ENCODE measurements at regions not wholly inside any gene's neighbourhood (a gene's known extent, or its start where the extent isn't known, plus 50 kb on each side); places are given as distances from the start of the nearest gene placed in this dataset.

DNA sequence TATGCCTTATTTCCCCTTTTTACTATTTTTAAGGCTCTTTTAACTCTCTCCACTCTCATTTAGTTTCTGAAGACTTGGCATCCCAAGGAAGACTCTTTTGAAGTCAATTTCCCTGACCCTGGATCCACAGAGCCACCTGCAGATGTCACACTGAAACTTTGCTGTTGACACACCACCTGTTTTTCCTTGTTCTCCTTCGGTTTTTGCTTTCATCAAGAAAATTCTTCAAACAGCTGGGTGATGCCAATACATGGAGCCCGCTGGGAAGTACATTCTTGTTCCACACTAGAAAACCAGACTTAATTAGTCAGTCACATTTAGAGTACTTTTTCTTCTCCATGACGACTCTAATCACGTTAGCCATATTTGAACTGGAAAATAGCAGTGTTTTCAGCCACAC is 293.9 kb downstream of the PDGFC start:
- Histone ChIP-seq H3K4me1 (ENCODE audit: control insufficient read depth in 2 of 2, insufficient read depth in 2 of 2, low read length in 2 of 2) (no peaks in the 10 kb centered on the region), H3K9me3 (ENCODE audit: control insufficient read depth in 2 of 2, insufficient read depth in 1 of 2, low read length in 1 of 2) (no peaks in the 10 kb centered on the region), H3K27me3 (ENCODE audit: control insufficient read depth in 2 of 2, insufficient read depth in 1 of 2, low read length in 1 of 2) (no peaks in the 10 kb centered on the region), H3K36me3 (ENCODE audit: control insufficient read depth in 2 of 2, insufficient read depth in 2 of 2, low read length in 1 of 2) (no peaks in the 10 kb centered on the region), H3K4me3 (ENCODE audit: low read length in 2 of 2) (no peak overlapping the region), H3K27ac (ENCODE audit: low read depth in 1 of 2, low read length in 1 of 2) (no peak overlapping the region)
- 92% methylated on average over 4 of the region's 4 CpGs for WGBS
- no peak for DNase-seq (ENCODE audit: low read depth in 6 of 9, low spot score in 9 of 9)

DNA sequence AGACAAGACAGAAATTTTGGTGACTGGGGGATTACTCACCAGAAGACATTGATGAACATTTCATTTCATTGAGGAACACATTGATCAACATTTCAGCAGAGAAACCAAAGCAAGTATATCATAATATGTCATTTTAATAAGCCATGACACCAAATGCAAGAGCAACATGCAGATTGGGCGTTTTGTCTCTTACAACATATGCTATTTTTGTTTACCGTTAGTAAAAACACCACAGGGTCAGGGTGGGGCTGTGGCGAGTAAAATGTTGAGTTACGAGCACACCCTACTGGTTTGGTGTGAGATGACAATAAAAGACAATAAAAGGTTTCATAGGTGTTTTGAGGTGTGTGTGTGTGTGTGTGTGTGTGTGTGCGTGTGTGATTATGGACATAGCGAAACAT is 294.5 kb downstream of the PDGFC start:
- no peaks in the 10 kb centered on the region for H3K36me3 ChIP-seq (ENCODE audit: control insufficient read depth in 2 of 2, insufficient read depth in 2 of 2, low read length in 1 of 2)
- H3K9me3 ChIP-seq (ENCODE audit: control insufficient read depth in 2 of 2, insufficient read depth in 1 of 2, low read length in 1 of 2): no peaks in the 10 kb centered on the region
- H3K4me1 ChIP-seq (ENCODE audit: control insufficient read depth in 2 of 2, insufficient read depth in 2 of 2, low read length in 2 of 2): no peaks in the 10 kb centered on the region
- 80% methylated on average over 6 of the region's 6 CpGs for WGBS
- peak in 2 of 9 donors; percentile 6 to 16 for DNase-seq (ENCODE audit: low read depth in 6 of 9, low spot score in 9 of 9)
- H3K4me3 ChIP-seq (ENCODE audit: low read length in 2 of 2): no peak overlapping the region
- no peak overlapping the region for H3K27ac ChIP-seq (ENCODE audit: low read depth in 1 of 2, low read length in 1 of 2)
- H3K27me3 ChIP-seq (ENCODE audit: control insufficient read depth in 2 of 2, insufficient read depth in 1 of 2, low read length in 1 of 2): no peaks in the 10 kb centered on the region

DNA sequence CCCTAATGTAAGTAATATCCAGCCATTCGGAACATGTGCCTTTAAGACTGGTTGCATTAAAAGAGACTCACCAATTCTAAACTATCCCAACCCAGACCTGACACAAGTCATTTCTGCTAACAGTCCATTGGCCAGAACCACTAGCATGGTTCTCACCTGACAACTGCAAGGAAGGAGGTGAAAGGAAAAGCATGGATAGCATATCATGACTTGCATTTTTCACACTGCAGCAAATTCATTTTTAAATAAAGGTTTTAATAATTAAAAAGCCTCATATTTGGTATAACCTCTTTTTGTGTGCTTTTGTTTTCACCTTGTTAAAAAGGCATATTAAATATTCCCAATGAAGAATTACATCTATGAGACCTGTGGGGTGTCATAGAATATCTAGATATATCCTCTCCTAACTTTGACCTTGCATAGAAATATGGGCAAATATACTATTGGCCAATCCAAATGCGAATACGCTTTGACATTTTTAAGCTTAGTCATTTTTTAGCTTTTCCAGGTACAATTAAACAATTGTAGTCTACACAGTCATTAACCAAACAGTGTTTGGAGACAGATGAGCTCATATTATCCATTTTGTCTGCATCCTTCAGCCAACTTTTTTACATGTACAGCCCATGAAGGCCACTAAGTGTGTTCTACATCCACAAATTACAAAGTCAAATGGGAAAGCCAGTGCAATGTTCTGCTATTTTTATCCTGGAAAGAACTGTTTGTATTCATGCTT is 295.3 kb downstream of the PDGFC start:
- WGBS: 98% methylated on average over 3 of the region's 3 CpGs
- Histone ChIP-seq H3K27ac (ENCODE audit: low read depth in 1 of 2, low read length in 1 of 2) (no peak overlapping the region), H3K9me3 (ENCODE audit: control insufficient read depth in 2 of 2, insufficient read depth in 1 of 2, low read length in 1 of 2) (no peaks in the 10 kb centered on the region), H3K27me3 (ENCODE audit: control insufficient read depth in 2 of 2, insufficient read depth in 1 of 2, low read length in 1 of 2) (no peaks in the 10 kb centered on the region), H3K36me3 (ENCODE audit: control insufficient read depth in 2 of 2, insufficient read depth in 2 of 2, low read length in 1 of 2) (no peaks in the 10 kb centered on the region), H3K4me1 (ENCODE audit: control insufficient read depth in 2 of 2, insufficient read depth in 2 of 2, low read length in 2 of 2) (no peaks in the 10 kb centered on the region), H3K4me3 (ENCODE audit: low read length in 2 of 2) (no peak overlapping the region)
- DNase-seq (ENCODE audit: low read depth in 6 of 9, low spot score in 9 of 9): no peak

DNA sequence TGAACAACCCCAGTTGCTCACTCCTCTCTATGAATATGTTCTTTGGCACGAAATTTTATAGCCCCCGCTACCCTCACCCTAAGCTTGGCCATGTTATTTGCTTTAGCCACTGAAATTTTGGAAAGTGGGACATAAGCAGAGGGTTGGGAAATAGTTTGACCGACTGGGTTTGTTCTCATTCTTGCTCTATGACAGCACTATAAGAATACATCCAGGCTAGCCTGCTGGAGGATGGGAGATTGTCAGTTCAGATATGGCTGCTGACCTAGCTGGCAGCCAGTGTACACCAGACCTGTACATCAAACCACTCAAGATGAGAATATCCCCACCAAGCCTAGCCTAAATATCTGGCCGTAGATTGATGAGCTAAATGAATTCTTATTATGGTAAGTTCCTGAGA is 298.1 kb downstream of the PDGFC start:
- Histone ChIP-seq H3K27me3 (ENCODE audit: control insufficient read depth in 2 of 2, insufficient read depth in 1 of 2, low read length in 1 of 2) (no peaks in the 10 kb centered on the region), H3K27ac (ENCODE audit: low read depth in 1 of 2, low read length in 1 of 2) (no peak overlapping the region), H3K36me3 (ENCODE audit: control insufficient read depth in 2 of 2, insufficient read depth in 2 of 2, low read length in 1 of 2) (no peaks in the 10 kb centered on the region), H3K4me3 (ENCODE audit: low read length in 2 of 2) (no peak overlapping the region), H3K4me1 (ENCODE audit: control insufficient read depth in 2 of 2, insufficient read depth in 2 of 2, low read length in 2 of 2) (no peaks in the 10 kb centered on the region), H3K9me3 (ENCODE audit: control insufficient read depth in 2 of 2, insufficient read depth in 1 of 2, low read length in 1 of 2) (no peaks in the 10 kb centered on the region)
- no peak for DNase-seq (ENCODE audit: low read depth in 6 of 9, low spot score in 9 of 9)
- WGBS: 93% methylated on average over 4 of the region's 4 CpGs

DNA sequence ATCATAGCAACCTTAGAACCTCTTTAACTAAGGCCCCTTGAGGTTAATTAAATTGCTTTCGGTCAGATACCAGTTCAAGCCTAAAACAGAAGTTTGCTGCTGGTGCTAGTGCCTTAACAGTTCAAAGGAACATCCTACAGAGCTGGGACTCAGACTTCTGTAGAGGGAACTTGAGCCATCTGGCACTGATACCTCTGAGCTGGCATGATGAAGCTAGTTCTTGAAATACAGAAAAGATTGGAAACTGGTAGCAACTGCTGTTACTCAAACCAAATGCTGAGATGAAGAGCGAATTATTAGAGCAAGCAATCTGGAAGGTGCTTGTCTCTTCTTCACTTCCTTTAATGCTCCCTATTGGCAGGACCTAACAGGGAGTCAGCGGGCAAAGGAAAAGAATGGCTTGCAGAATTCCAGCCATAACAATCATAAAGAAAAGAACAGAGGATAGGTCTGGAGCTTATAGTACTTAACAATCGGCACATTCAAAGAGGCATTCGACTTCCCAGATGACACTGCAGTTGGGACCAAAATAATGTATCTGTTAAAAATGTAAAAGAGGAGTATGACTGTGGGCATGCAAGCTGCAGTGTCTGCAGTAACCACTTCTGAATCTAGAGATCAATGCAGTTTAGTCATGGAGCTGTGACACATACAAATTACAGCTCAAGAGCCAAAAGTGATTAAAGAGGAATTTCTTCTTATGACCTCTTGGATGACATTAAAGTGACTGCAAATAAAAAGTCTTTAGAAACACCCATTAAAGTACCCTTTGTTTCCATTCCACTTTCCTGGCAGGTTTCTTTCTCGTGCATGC is 298.9 kb downstream of the PDGFC start:
- H3K4me3 ChIP-seq (ENCODE audit: low read length in 2 of 2): no peak overlapping the region
- no peaks in the 10 kb centered on the region for H3K9me3 ChIP-seq (ENCODE audit: control insufficient read depth in 2 of 2, insufficient read depth in 1 of 2, low read length in 1 of 2)
- no peaks in the 10 kb centered on the region for H3K36me3 ChIP-seq (ENCODE audit: control insufficient read depth in 2 of 2, insufficient read depth in 2 of 2, low read length in 1 of 2)
- H3K27me3 ChIP-seq (ENCODE audit: control insufficient read depth in 2 of 2, insufficient read depth in 1 of 2, low read length in 1 of 2): no peaks in the 10 kb centered on the region
- no peak overlapping the region for H3K27ac ChIP-seq (ENCODE audit: low read depth in 1 of 2, low read length in 1 of 2)
- WGBS: 78% methylated on average over 6 of the region's 6 CpGs
- no peak for DNase-seq (ENCODE audit: low read depth in 6 of 9, low spot score in 9 of 9)
- H3K4me1 ChIP-seq (ENCODE audit: control insufficient read depth in 2 of 2, insufficient read depth in 2 of 2, low read length in 2 of 2): no peaks in the 10 kb centered on the region

DNA sequence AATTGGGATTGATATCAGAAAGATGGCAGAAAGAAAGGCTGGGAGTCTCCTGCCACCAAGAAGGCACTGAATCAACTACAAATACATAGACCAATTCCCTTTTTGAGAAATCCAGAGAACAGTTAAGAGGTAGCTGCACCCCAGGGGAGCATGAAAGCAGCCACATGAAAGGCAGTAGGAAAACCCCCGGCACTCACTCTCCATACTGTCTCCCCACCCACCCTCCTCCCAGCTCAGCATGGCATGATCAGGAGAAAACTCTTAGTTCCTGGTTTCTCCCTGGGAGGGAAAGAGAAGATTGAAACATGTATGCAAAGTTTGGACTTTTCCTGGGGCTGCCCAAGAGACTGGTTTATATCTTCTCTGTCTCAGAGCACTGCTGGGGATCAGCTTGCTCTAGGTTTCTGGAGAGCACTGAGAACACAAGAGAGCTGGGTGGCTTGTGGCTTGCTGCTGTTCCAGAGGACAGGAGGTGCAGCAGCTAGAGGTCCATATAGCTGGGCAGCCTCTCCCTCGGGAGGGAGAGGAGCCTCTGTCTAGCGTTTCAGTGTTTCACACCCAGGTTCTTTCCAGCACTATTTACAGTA is 305.7 kb downstream of the PDGFC start:
- no peak overlapping the region for H3K4me3 ChIP-seq (ENCODE audit: low read length in 2 of 2)
- H3K36me3 ChIP-seq (ENCODE audit: control insufficient read depth in 2 of 2, insufficient read depth in 2 of 2, low read length in 1 of 2): no peaks in the 10 kb centered on the region
- no peak overlapping the region for H3K27ac ChIP-seq (ENCODE audit: low read depth in 1 of 2, low read length in 1 of 2)
- 78% methylated on average over 3 of the region's 3 CpGs for WGBS
- no peaks in the 10 kb centered on the region for H3K4me1 ChIP-seq (ENCODE audit: control insufficient read depth in 2 of 2, insufficient read depth in 2 of 2, low read length in 2 of 2)
- no peaks in the 10 kb centered on the region for H3K9me3 ChIP-seq (ENCODE audit: control insufficient read depth in 2 of 2, insufficient read depth in 1 of 2, low read length in 1 of 2)
- DNase-seq (ENCODE audit: low read depth in 6 of 9, low spot score in 9 of 9): no peak
- H3K27me3 ChIP-seq (ENCODE audit: control insufficient read depth in 2 of 2, insufficient read depth in 1 of 2, low read length in 1 of 2): no peaks in the 10 kb centered on the region

DNA sequence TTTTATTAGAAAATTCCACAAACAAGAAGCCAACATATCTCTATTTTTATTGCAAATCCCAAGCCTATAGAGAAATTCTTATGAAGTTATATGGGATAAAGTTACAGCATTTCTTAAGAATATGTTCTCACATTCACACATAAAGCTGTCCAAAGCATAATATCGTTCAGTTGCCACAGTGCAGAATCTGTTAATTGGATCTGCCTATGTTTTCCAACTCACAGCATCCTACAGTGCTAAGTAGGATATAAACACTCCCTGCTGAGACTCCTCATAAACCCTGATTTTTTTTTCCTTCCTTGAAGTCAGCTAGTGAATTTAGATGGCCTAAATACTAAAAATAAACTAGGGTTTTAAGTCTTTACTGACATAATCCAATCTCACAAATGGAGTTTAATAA is 307.9 kb downstream of the PDGFC start:
- no peaks in the 10 kb centered on the region for H3K36me3 ChIP-seq (ENCODE audit: control insufficient read depth in 2 of 2, insufficient read depth in 2 of 2, low read length in 1 of 2)
- no peak overlapping the region for H3K27ac ChIP-seq (ENCODE audit: low read depth in 1 of 2, low read length in 1 of 2)
- H3K27me3 ChIP-seq (ENCODE audit: control insufficient read depth in 2 of 2, insufficient read depth in 1 of 2, low read length in 1 of 2): no peaks in the 10 kb centered on the region
- DNase-seq (ENCODE audit: low read depth in 6 of 9, low spot score in 9 of 9): no peak
- H3K9me3 ChIP-seq (ENCODE audit: control insufficient read depth in 2 of 2, insufficient read depth in 1 of 2, low read length in 1 of 2): no peaks in the 10 kb centered on the region
- H3K4me3 ChIP-seq (ENCODE audit: low read length in 2 of 2): no peak overlapping the region
- H3K4me1 ChIP-seq (ENCODE audit: control insufficient read depth in 2 of 2, insufficient read depth in 2 of 2, low read length in 2 of 2): no peaks in the 10 kb centered on the region
- 88% methylated on average over 1 of the region's 1 CpG for WGBS

DNA sequence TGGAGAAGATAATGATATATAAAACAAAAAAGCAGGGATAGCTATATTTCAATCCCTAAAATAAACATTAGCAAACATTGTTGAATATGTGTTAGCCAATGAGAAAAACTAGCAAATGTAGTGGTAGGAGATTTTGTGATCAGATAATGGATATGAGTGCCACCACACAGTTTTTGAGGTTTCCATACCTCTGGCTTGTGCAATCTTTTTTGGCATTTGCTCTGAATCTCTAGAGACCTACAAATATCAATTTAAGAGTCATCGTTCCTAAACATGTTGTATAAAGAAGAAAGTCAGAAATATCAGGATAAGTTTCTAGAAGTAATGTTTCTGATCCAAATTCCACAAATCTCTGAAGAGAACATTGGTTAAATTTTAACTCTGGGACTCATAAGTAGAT is 308.7 kb downstream of the PDGFC start:
- Histone ChIP-seq H3K4me3 (ENCODE audit: low read length in 2 of 2) (no peak overlapping the region), H3K9me3 (ENCODE audit: control insufficient read depth in 2 of 2, insufficient read depth in 1 of 2, low read length in 1 of 2) (no peaks in the 10 kb centered on the region), H3K27ac (ENCODE audit: low read depth in 1 of 2, low read length in 1 of 2) (no peak overlapping the region), H3K36me3 (ENCODE audit: control insufficient read depth in 2 of 2, insufficient read depth in 2 of 2, low read length in 1 of 2) (no peaks in the 10 kb centered on the region), H3K27me3 (ENCODE audit: control insufficient read depth in 2 of 2, insufficient read depth in 1 of 2, low read length in 1 of 2) (no peaks in the 10 kb centered on the region), H3K4me1 (ENCODE audit: control insufficient read depth in 2 of 2, insufficient read depth in 2 of 2, low read length in 2 of 2) (no peaks in the 10 kb centered on the region)
- WGBS: 97% methylated on average over 1 of the region's 1 CpG
- no peak for DNase-seq (ENCODE audit: low read depth in 6 of 9, low spot score in 9 of 9)

DNA sequence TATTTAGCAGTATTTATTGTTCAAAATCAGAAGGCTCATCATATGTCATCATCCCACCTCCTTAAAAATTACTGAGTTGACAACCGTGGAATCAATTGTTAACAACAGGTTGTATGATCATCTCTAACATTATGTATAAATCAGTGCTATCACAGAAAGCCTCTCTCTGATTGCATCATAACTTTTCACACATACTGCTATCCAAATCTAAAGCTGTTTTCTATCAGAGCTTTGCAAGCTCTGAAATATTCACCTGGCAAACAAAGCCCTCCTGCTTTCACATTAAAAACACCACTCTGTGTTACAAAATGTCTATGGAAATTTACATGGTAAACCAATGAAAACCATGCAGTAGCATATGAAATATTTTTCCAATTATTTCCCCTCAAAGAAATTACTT is 310.0 kb downstream of the PDGFC start:
- H3K9me3 ChIP-seq (ENCODE audit: control insufficient read depth in 2 of 2, insufficient read depth in 1 of 2, low read length in 1 of 2): no peaks in the 10 kb centered on the region
- no peak overlapping the region for H3K4me3 ChIP-seq (ENCODE audit: low read length in 2 of 2)
- H3K4me1 ChIP-seq (ENCODE audit: control insufficient read depth in 2 of 2, insufficient read depth in 2 of 2, low read length in 2 of 2): no peaks in the 10 kb centered on the region
- no peak overlapping the region for H3K27ac ChIP-seq (ENCODE audit: low read depth in 1 of 2, low read length in 1 of 2)
- H3K36me3 ChIP-seq (ENCODE audit: control insufficient read depth in 2 of 2, insufficient read depth in 2 of 2, low read length in 1 of 2): no peaks in the 10 kb centered on the region
- WGBS: 91% methylated on average over 1 of the region's 1 CpG
- DNase-seq (ENCODE audit: low read depth in 6 of 9, low spot score in 9 of 9): no peak
- H3K27me3 ChIP-seq (ENCODE audit: control insufficient read depth in 2 of 2, insufficient read depth in 1 of 2, low read length in 1 of 2): no peaks in the 10 kb centered on the region
